Endothelial cell of umbilical vein (primary cell): ENCODE measurements at regions not wholly inside any gene's neighbourhood (a gene's known extent, or its start where the extent isn't known, plus 50 kb on each side); places are given as distances from the start of the nearest gene placed in this dataset.

Experiments
- BruUV-seq: library from RNA; stranded (reverse); fragments of 400-500 nt; replicated peaks from 2 replicates; lab custom pipeline; 2021; lab: Mats Ljungman, UMichigan
- CTCF ChIA-PET: fragments of 300-600, 350-600 bp; sonication (Branson Sonifier 250); formaldehyde crosslinking; loops from one replicate; lab custom pipeline; 2021; ENCODE audit warnings: antibody characterized with exemption, inconsistent platforms; lab: Charles Lee
- POLR2A ChIA-PET: fragments of 300-600, 350-600 bp; sonication (Branson Sonifier 250); formaldehyde crosslinking; loops from one replicate; lab custom pipeline; 2021; ENCODE audit warnings: antibody characterized with exemption, inconsistent platforms; lab: Charles Lee
- DNase-seq: peaks from one replicate; pipeline ENCODE4 v3.0.0-alpha.2; 2011; ENCODE audit warnings: low read depth, low spot score
- FAIRE-seq: peaks from 2 replicates; lab custom pipeline; 2011; peaks lifted over from hg19 to GRCh38; lab: Jason Lieb, UNC
- H2AFZ ChIP-seq: 2 replicates; pipeline ENCODE4 v1.6.0; 2012; ENCODE audit warnings: low read depth, low read length, control low read depth, inconsistent platforms
- H3K27ac ChIP-seq: 2 replicates; pipeline ENCODE4 v1.5.1; 2011; ENCODE audit warnings: low read depth, mild to moderate bottlenecking, control low read depth, low read length, moderate library complexity; ENCODE audit not compliant: insufficient read depth
- H3K27me3 ChIP-seq, 2 experiments: 2 replicates each; pipeline versions ENCODE4 v1.6.0 to v1.6.1; 2011; ENCODE audit warnings: low read length in 2 of 2, mixed read lengths in 1 of 2; ENCODE audit not compliant: control insufficient read depth in 2 of 2, insufficient read depth in 2 of 2
- H3K36me3 ChIP-seq, 2 experiments: 2 replicates in 1 of 2; 3 replicates in 1 of 2; pipeline ENCODE4 v1.5.1; 2011; ENCODE audit warnings: low read length in 2 of 2, mild to moderate bottlenecking in 1 of 2, moderate library complexity in 1 of 2; ENCODE audit not compliant: control insufficient read depth in 2 of 2, insufficient read depth in 2 of 2; ENCODE audit errors: extremely low read depth in 1 of 2
- H3K4me1 ChIP-seq: 3 replicates; pipeline ENCODE4 v1.5.1; 2011; ENCODE audit warnings: mild to moderate bottlenecking, low read length; ENCODE audit not compliant: control insufficient read depth, insufficient read depth; ENCODE audit errors: extremely low read depth
- H3K4me2 ChIP-seq: 2 replicates; pipeline ENCODE4 v1.6.1; 2011; ENCODE audit warnings: low read length, control low read depth, mixed read lengths; ENCODE audit not compliant: insufficient read depth
- H3K4me3 ChIP-seq, 3 experiments: fragments of 200-600 bp in 1 of 3; sonication (generic), shearing (Covaris generic) in 1 of 3; replicated peaks in 1 of 3; 2 replicates each; pipeline ENCODE4 v1.5.1; 2011 to 2016; ENCODE audit warnings: control low read depth in 3 of 3, low read length in 3 of 3, mild to moderate bottlenecking in 2 of 3, inconsistent platforms in 1 of 3, low read depth in 1 of 3, moderate library complexity in 1 of 3; ENCODE audit not compliant: insufficient read depth in 1 of 3
- H3K79me2 ChIP-seq: 2 replicates; pipeline ENCODE4 v1.6.0; 2012; ENCODE audit warnings: low read length, inconsistent platforms; ENCODE audit not compliant: control insufficient read depth, insufficient read depth
- H3K9ac ChIP-seq: replicated peaks from 2 replicates; pipeline ENCODE3; 2011; ENCODE audit warnings: low read length, control low read depth; ENCODE audit not compliant: insufficient read depth; ENCODE audit errors: extremely low read depth
- H3K9me1 ChIP-seq: replicated peaks from 3 replicates; pipeline ENCODE4 v1.6.0; 2011; ENCODE audit warnings: mild to moderate bottlenecking, low read length; ENCODE audit not compliant: control insufficient read depth, insufficient read depth; ENCODE audit errors: extremely low read depth
- H3K9me3 ChIP-seq: replicated peaks from 2 replicates; pipeline ENCODE4 v1.5.1; 2012; ENCODE audit warnings: low read length, inconsistent platforms; ENCODE audit not compliant: control insufficient read depth, insufficient read depth
- H4K20me1 ChIP-seq: replicated peaks from 2 replicates; pipeline ENCODE3; 2011; ENCODE audit warnings: mild to moderate bottlenecking, low read length; ENCODE audit not compliant: control insufficient read depth, insufficient read depth; ENCODE audit errors: extremely low read depth
- EZH2 ChIP-seq: IDR thresholded peaks from 2 replicates; pipeline ENCODE4 v1.6.1; 2012; ENCODE audit warnings: borderline replicate concordance, low read depth, mild to moderate bottlenecking, moderate library complexity, low read length, inconsistent platforms; ENCODE audit not compliant: severe bottlenecking
- FOS ChIP-seq: IDR thresholded peaks from 2 replicates; pipeline ENCODE4 v1.6.1; 2011; ENCODE audit warnings: mild to moderate bottlenecking, low read length, moderate library complexity, borderline replicate concordance; ENCODE audit not compliant: insufficient read depth
- GATA2 ChIP-seq: IDR thresholded peaks from 2 replicates; pipeline ENCODE4 v1.7.0; 2011; ENCODE audit warnings: low read depth, mild to moderate bottlenecking, moderate library complexity, mixed read lengths, low read length; ENCODE audit not compliant: insufficient read length, insufficient read depth
- JUN ChIP-seq: IDR thresholded peaks from 2 replicates; pipeline ENCODE4 v1.6.1; 2011; ENCODE audit warnings: borderline replicate concordance, low read depth; ENCODE audit not compliant: insufficient read length, insufficient read depth
- MYC ChIP-seq: IDR thresholded peaks from one replicate; pipeline ENCODE4 v1.6.1; 2011; ENCODE audit warnings: mild to moderate bottlenecking, low read depth, low read length
- POLR2A ChIP-seq: IDR thresholded peaks from 2 replicates; pipeline ENCODE4 v1.6.1; 2012; ENCODE audit warnings: low read depth, mild to moderate bottlenecking, control low read depth, low read length
- POLR2AphosphoS5 ChIP-seq: IDR thresholded peaks from 2 replicates; pipeline ENCODE4 v1.6.1; 2012; ENCODE audit warnings: low read depth, mild to moderate bottlenecking, control low read depth, low read length, moderate library complexity; ENCODE audit not compliant: insufficient read depth
- dilution Hi-C: fragments of 300-500 bp; cut with MboI; formaldehyde crosslinking; loops from one replicate; pipeline ENCODE4 v1.15.0; 2019; ENCODE audit warnings: low sequenced_read_pairs; ENCODE audit not compliant: extremely low pct_ligation_motif_present
- intact Hi-C: fragments of 100-400 bp; cut with micrococcal nuclease; formaldehyde crosslinking; loops from one replicate; pipeline ENCODE4 v1.10.0; 2022
- TF ChIP-seq, protein P1 (sequence below): IDR thresholded peaks from 2 replicates; pipeline ENCODE4 v1.6.1; 2011; ENCODE audit not compliant: insufficient read depth, insufficient read length
- TF ChIP-seq, protein P2 (sequence below), 2 donors: IDR thresholded peaks; 1 replicate in 1 of 2; 2 replicates in 1 of 2; pipeline ENCODE4 v1.5.1; 2011; ENCODE audit warnings: low read length in 2 of 2, mild to moderate bottlenecking in 2 of 2, moderate library complexity in 2 of 2, control low read depth in 1 of 2, inconsistent platforms in 1 of 2, low read depth in 1 of 2; ENCODE audit not compliant: insufficient read depth in 1 of 2; ENCODE audit errors: extremely low read depth in 1 of 2

DNA sequence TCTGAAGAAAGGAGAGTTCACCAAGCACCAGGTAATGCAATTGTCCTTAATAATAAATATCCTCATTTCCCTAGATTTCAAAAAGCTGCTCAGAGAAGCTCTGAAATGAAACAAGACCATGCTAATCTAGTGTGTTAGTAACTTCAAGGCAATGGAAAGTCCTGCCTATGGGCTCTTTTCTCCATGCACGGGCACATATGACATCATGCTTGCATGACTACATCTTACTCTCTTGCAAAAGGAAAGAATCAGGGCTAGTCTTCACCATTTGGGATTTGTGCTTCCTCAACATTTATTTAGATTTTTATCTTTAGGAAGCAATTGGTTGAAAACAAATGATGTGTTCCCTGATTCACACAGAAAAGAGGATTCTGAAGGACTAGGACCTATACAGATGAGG is 204.0 kb upstream of the POU3F3 start:
- H2AFZ ChIP-seq, result no peak overlapping the region
- H3K9me3 ChIP-seq, result no peaks in the 10 kb centered on the region
- no peaks in the 10 kb centered on the region for H3K36me3 ChIP-seq
- CTCF ChIA-PET, result no interaction called here
- no peak overlapping the region for H3K4me2 ChIP-seq
- H3K4me3 ChIP-seq, result no peak overlapping the region
- FAIRE-seq (no peak), DNase-seq (no peak)
- TF ChIP-seq FOS, result no peak
- TF ChIP-seq JUN, result no peak
- no peak for TF ChIP-seq POLR2A
- TF ChIP-seq, protein P1, sequence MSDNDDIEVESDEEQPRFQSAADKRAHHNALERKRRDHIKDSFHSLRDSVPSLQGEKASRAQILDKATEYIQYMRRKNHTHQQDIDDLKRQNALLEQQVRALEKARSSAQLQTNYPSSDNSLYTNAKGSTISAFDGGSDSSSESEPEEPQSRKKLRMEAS, result no peak
- TF ChIP-seq GATA2, result no peak
- no peak for TF ChIP-seq MYC
- no peak for TF ChIP-seq POLR2AphosphoS5
- TF ChIP-seq, protein P2, sequence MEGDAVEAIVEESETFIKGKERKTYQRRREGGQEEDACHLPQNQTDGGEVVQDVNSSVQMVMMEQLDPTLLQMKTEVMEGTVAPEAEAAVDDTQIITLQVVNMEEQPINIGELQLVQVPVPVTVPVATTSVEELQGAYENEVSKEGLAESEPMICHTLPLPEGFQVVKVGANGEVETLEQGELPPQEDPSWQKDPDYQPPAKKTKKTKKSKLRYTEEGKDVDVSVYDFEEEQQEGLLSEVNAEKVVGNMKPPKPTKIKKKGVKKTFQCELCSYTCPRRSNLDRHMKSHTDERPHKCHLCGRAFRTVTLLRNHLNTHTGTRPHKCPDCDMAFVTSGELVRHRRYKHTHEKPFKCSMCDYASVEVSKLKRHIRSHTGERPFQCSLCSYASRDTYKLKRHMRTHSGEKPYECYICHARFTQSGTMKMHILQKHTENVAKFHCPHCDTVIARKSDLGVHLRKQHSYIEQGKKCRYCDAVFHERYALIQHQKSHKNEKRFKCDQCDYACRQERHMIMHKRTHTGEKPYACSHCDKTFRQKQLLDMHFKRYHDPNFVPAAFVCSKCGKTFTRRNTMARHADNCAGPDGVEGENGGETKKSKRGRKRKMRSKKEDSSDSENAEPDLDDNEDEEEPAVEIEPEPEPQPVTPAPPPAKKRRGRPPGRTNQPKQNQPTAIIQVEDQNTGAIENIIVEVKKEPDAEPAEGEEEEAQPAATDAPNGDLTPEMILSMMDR (IDR thresholded peaks at IDR 0.05; ENCODE audit: extremely low read depth in 1 of 2, insufficient read depth in 1 of 2, low read depth in 1 of 2, low read length in 2 of 2), result no peak
- no peak for TF ChIP-seq EZH2
- no peaks in the 10 kb centered on the region for H3K9me1 ChIP-seq
- no TSS peak for BruUV-seq
- POLR2A ChIA-PET, result no interaction called here
- H4K20me1 ChIP-seq, result no peaks in the 10 kb centered on the region
- no peaks in the 10 kb centered on the region for H3K4me1 ChIP-seq
- dilution Hi-C loops (no loop called here), intact Hi-C loops (no loop called here)
- no peak overlapping the region for H3K9ac ChIP-seq
- no peaks in the 10 kb centered on the region for H3K79me2 ChIP-seq
- H3K27ac ChIP-seq, result no peak overlapping the region
- H3K27me3 ChIP-seq, result no peaks in the 10 kb centered on the region
